ENCODE measurements at regions not wholly inside any gene's neighbourhood (a gene's known extent, or its start where the extent isn't known, plus 50 kb on each side); places are given as distances from the start of the nearest gene placed in this dataset.

- TF ChIP-seq CTCF (IDR thresholded peaks at IDR 0.05) = no peak
- no peak for TF ChIP-seq POLR2A (IDR thresholded peaks at IDR 0.05)
- no peak for TF ChIP-seq POLR2AphosphoS5 (IDR thresholded peaks at IDR 0.05)
Measured at GRCh38 chr21:25188677-25189079, 418.6 kb downstream of the MRPL39 start.
